ENCODE measurements at regions not wholly inside any gene's neighbourhood (a gene's known extent, or its start where the extent isn't known, plus 50 kb on each side); places are given as distances from the start of the nearest gene placed in this dataset.

- DNase-seq (ENCODE audit: low read depth) = no peak
Observed at GRCh38 chr7:130996833-130997231, 262.8 kb upstream of the KLF14 start.

- no peak for DNase-seq (ENCODE audit: low read depth)
Observed at GRCh38 chr7:130998993-130999602, 265.1 kb upstream of the KLF14 start.

DNA sequence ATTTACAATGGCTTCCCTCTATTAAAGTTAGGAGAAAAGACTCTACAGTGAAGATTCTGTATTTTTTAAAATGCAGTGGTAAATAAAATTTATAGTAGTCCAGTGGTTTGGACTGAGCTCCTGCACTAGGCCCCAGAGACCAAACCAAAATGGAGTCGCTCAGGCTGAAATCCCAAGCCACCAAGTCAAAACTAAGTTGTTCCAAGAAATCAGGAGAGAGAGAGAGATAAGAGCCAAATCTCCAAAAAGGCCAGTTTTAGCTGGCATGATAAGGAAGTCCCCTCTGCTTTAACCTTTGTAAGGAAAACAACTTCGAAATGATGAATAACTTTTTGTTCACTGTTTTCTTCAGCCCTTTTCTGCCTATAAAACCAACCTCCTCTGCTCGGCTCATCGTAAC, 265.9 kb upstream of the KLF14 start:
- no peak for DNase-seq (ENCODE audit: low read depth)

GRCh38 chr7:131000389-131000788, 266.4 kb upstream of the KLF14 start:
- no peak for DNase-seq (ENCODE audit: low read depth)

GRCh38 chr7:131000873-131001272, 266.9 kb upstream of the KLF14 start:
- no peak for DNase-seq (ENCODE audit: low read depth)

DNA sequence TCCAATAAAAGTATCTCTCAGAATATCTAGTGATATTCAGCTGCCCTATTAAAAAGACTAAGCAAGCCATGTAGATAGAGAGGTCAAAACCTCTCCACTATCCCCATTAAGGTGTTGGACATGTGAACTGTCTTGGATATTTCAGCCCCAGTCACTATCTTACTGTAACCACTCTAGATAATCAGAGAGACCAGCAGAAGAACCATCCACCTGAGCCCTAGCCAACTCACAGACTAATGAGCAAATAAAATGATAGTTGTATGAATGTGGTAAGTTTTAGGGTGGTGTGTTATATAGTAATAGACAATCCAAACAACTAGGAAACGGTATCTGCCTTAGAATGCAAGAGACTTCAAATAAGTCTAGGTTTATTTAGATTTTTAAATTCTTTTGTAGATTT, 268.6 kb upstream of the KLF14 start:
- DNase-seq (ENCODE audit: low read depth) = no peak

DNA sequence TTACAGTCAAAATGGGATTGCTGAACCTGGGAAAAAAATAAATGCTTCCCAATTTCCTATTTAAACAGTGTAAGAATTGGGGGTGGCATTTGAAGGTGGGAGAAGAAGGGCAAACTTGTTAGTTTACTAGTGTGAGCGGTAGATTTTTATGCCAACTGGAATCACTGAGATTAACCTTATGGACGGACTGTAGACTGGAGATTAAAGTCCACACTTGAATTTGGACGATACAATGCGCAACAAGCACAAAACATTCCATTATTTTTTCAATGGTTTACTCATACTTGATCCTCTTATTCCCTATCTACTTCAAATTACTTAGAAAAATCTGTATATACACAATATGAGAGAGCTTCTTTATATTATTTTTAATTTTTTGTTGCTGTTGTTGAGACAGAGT, 269.6 kb upstream of the KLF14 start:
- DNase-seq (ENCODE audit: low read depth) = no peak

DNA sequence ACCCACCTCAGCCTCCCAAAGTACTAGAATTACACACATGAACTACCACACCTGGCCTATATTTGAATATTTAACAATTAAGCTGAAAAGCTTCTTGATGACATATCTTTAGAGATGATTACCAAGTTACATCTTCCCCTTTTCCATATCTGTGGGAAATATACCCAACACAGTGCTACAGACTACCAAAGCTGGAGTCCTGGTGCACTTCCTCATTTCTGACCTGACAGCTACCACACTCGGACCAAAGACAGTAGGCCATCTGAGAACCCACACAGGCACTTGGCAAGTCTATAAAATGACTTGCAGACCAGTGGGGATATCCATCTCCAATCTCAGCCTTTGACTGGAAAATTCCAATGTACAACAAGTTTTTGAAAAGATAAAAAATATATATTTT, 270.4 kb upstream of the KLF14 start:
- no peak for DNase-seq (ENCODE audit: low read depth)

GRCh38 chr7:131007439-131008330, 273.7 kb upstream of the KLF14 start:
- no peak for DNase-seq (ENCODE audit: low read depth)

- DNase-seq (ENCODE audit: low read depth) = no peak
Observed at GRCh38 chr7:131008840-131009711, 275.1 kb upstream of the KLF14 start.

GRCh38 chr7:131010029-131010716, 276.2 kb upstream of the KLF14 start:
- DNase-seq (ENCODE audit: low read depth) = no peak

DNA sequence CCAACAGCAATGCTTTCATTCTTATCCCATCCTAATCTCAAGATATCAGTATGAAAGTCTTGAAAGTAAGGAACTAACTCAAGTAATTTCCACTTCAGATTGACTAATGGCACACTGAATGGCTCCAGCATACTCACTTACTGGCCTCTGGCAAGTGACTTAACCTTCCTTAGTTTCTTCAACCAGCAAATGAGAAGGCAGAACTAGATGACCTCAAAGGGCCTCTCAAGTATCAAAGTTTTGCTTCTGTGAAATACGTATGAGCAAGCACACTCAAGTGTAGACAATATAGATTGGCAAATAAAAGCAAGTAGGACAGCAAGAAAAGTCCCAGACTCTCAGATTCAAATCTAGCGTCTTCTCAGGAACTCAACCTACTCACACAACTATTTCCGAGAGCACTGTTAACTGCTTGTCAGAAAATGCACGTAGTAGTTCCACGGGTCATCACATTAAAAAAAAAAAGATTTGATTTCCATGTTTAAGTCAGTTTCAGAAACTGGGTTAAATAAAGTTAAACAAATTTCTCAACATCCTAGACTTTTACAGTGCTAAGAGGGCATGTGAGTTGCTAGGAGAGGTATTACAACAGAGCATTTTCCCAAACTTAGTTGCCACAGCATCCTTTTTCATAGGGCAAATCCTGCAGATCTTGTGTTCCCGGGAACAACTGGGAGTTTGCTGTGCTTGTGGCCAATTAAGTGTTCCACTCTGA, 276.9 kb upstream of the KLF14 start:
- no peak for DNase-seq (ENCODE audit: low read depth)

DNA sequence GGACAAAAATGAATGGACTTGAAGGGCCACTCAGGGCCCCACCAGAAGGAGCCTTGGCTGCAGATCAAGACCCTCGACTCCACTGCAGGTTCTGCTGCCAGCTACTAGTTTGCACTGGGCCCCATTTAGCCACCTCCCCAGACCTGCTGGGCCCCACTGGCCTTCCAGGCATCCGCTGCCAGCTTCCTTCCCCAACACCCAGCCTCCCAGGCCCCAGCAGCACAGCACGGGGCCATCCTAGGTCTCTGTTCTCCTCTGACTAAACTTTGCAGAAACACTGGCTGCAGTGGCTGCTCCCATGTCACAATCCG, 277.4 kb upstream of the KLF14 start:
- no peak for DNase-seq (ENCODE audit: low read depth)

- no peak for DNase-seq (ENCODE audit: low read depth)
Observed at GRCh38 chr7:131011976-131012375, 278.0 kb upstream of the KLF14 start.

DNA sequence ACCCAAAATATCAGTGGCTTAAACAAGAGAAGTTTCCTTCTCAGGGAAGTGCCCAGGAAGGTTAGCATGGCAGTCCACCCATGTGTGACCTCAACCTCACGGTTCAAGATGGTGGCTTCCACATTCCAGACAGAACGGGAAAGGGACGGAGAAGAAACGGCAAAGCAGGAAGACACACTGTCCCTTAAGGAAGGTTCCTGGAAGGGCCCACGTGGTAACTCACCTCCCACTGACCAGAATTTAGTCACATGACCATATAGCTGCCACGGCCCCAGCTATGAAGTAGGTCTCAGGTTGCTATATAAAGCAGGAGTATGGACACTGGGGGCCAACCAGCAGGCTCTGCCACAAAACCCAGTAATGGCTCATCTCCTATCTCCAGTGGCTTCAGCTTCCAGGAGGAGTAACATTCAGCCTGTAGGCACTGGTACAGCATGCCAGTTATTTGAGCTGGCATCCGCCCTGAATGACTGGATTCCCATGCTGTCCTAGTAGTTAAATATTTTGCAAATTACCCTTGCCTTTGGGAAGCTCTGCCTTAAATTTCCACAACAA, 278.5 kb upstream of the KLF14 start:
- DNase-seq (ENCODE audit: low read depth) = no peak

DNA sequence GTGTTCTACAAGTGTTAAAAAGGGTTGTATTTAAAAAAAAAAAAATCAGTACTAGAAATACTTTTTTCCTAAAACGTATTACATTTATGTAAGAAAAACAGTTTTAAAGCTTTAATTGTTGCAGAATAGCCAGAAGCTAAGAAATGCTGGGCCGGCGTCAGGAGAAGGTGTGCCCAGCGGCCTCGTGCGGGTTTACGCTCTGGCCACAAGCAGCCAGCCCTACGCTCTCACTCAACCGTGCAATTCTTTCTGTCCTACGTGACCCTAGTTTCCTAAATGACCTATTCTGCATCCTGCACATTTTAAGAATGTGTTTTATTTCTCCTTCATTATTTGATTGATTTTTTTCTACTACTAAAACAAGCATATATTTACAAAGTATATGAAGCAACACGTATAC, 279.7 kb upstream of the KLF14 start:
- no peak for DNase-seq (ENCODE audit: low read depth)

- no peak for DNase-seq (ENCODE audit: low read depth)
Observed at GRCh38 chr7:131014906-131015656, 281.1 kb upstream of the KLF14 start.

DNA sequence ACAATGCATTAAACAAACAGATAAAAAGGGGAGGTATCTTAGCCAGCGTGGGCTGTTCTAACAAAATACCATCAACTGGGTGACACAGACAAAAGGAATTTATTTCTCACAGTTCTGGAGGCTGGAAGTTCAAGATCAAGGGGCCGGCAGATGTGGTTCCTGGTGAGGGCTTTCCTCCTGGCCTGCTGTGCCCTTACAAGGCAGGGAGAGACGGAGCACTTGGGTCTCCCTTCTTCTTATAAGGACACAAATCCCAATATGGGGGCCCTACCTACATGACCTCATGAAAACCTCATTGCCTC, 281.6 kb upstream of the KLF14 start:
- no peak for DNase-seq (ENCODE audit: low read depth)

DNA sequence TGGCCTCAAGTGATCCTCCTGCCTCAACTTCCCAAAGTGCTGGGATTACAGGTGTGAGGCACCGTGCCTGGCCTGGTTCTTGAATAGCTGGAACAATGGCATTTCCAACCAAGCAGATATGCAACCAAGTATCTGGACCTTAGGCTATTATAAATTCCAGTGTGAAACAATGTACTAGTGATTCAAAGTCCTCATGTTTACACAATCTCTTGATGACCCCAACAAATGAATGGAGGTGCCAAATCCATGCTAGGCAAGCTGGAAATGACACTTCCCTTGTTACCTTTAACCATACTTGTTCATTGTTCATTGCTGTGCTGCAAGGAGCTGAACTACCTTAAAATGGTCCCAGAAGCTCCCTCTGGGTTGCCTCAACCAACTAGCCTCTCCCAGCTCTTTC, 282.2 kb upstream of the KLF14 start:
- DNase-seq (ENCODE audit: low read depth) = no peak

GRCh38 chr7:131019351-131019750, 285.3 kb upstream of the KLF14 start:
- no peak for DNase-seq (ENCODE audit: low read depth)

DNA sequence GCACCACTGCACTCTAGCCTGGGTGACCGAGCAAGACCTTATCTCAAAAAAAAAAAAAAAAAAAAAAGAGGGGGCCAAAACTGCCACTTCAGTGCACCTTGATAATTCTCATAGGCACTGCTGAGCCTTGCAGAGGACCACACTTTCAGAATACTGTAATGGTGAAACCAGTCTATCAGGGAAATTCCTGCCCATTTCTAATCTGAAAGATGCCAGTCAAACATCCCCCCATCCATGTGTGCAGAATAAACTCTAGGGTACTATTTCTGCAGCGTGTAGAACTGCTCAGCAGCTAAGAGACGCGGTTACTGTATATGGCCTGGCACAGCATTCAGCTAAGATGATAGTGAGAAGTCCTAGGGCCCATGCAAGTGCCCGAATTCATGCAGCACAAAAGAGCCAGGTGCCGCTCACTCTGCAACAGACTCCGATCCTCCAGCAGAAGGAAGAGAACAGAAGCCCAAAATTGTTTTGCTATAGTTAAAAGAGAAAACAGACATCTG, 286.8 kb upstream of the KLF14 start:
- DNase-seq (ENCODE audit: low read depth) = no peak

Measured in stimulated activated CD8-positive, alpha-beta memory T cell treated with anti-CD3 and anti-CD28 coated beads, Interleukin-12 subunit alpha, Interleukin-12 subunit beta, amount 100 ng/mL, for 4 hours (primary cell).